ENCODE measurements at regions not wholly inside any gene's neighbourhood (a gene's known extent, or its start where the extent isn't known, plus 50 kb on each side); places are given as distances from the start of the nearest gene placed in this dataset.
A peak's percentile ranks its signal among the peaks of the same experiment; 100 is the strongest.

DNA sequence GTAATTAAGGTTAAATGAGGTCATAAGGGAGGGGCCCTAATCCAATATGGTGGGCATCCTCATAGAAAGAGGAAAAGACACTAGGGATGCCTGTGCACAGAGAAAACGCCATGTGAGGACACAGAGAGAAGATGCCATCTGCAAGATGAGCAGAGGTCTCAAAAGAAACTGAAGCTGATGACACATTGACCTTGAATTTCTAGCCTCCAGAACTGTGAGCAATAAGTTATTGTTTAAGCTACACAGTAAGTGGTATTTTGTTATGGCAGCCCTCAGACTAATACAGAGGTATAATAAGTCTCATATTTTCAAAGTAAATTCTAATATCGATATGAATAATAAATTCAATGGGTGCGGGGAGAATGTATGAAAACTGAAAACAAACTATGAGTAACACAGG is 169.9 kb downstream of the UGT8 start:
- no peak for DNase-seq (ENCODE audit: low read depth)
- H3K4me3 ChIP-seq (ENCODE audit: low read length) = no peak overlapping the region
- TF ChIP-seq, protein P1, sequence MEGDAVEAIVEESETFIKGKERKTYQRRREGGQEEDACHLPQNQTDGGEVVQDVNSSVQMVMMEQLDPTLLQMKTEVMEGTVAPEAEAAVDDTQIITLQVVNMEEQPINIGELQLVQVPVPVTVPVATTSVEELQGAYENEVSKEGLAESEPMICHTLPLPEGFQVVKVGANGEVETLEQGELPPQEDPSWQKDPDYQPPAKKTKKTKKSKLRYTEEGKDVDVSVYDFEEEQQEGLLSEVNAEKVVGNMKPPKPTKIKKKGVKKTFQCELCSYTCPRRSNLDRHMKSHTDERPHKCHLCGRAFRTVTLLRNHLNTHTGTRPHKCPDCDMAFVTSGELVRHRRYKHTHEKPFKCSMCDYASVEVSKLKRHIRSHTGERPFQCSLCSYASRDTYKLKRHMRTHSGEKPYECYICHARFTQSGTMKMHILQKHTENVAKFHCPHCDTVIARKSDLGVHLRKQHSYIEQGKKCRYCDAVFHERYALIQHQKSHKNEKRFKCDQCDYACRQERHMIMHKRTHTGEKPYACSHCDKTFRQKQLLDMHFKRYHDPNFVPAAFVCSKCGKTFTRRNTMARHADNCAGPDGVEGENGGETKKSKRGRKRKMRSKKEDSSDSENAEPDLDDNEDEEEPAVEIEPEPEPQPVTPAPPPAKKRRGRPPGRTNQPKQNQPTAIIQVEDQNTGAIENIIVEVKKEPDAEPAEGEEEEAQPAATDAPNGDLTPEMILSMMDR (IDR thresholded peaks at IDR 0.05; ENCODE audit: insufficient read depth, low read depth, low read length, missing control alignments) = no peak

DNA sequence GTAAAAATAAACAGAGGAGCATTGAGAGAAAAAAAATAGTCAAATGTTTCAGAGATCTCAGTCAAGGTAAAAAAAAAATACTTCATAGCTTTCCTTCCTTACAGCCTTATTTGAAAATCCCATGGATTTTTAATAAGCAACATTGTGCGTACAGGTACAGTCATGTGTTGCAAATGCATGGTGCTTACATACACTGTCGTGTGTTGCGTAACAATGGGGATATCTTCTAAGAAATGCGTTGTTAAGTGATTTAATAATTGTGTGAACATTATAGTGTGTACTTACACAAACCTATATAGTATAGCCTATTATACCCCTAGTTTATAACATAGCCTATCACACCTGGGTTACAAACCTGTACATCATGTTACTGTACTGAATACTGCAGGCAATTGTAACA is 172.0 kb downstream of the UGT8 start:
- TF ChIP-seq, protein P1 (IDR thresholded peaks at IDR 0.05; ENCODE audit: insufficient read depth, low read depth, low read length, missing control alignments) = no peak
- peak; percentile 55 for DNase-seq (ENCODE audit: low read depth)
- no peak overlapping the region for H3K4me3 ChIP-seq (ENCODE audit: low read length)

DNA sequence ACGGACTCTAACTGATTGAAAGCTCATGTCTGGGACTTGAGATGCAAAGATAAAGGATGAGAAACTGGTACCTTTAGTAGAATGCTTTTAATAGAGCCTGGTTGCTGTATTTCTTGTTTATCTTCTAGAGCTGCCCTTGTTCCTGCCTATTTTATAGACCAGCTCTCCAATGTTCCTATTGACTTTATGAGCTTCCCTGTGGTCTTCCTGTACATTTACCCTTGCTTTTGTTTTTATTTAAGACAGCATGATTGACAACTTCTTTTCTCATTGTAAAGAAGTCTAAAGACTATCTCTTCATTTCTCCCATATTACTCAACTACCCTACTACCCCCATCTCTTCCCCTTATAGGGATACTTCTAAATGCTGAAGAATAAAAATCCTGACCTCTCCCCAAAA is 174.7 kb downstream of the UGT8 start:
- TF ChIP-seq, protein P1 (IDR thresholded peaks at IDR 0.05; ENCODE audit: insufficient read depth, low read depth, low read length, missing control alignments) = no peak
- H3K4me3 ChIP-seq (ENCODE audit: low read length) = no peak overlapping the region
- no peak for DNase-seq (ENCODE audit: low read depth)
